Esophagus squamous epithelium (tissue), 5 donors: ENCODE measurements at regions not wholly inside any gene's neighbourhood (a gene's known extent, or its start where the extent isn't known, plus 50 kb on each side); places are given as distances from the start of the nearest gene placed in this dataset.

Source experiments
- DNase-seq: peaks from one replicate; lab custom pipeline; 2025; lab: John Stamatoyannopoulos, UW
- H3K27ac ChIP-seq, 4 donors: fragments of 200-600 bp; sonication (generic); one replicate each; pipeline ENCODE4 v1.5.1; 2016 to 2019; ENCODE audit warnings: mild to moderate bottlenecking in 1 of 4
- H3K27me3 ChIP-seq, 4 donors: fragments of 200-600 bp; sonication (generic); 1 replicate in 3 of 4; 2 replicates in 1 of 4; pipeline versions ENCODE4 v1.5.1 to v1.6.0; 2017 to 2021; ENCODE audit warnings: antibody characterized with exemption in 1 of 4
- H3K36me3 ChIP-seq, 3 donors: fragments of 200-600 bp; sonication (generic); one replicate each; pipeline ENCODE4 v1.5.1; 2016 to 2019
- H3K4me1 ChIP-seq, 3 donors: fragments of 200-600 bp; sonication (generic); one replicate each; pipeline ENCODE4 v1.5.1; 2017 to 2019
- H3K4me3 ChIP-seq, 4 donors: fragments of 200-600 bp; sonication (generic); 1 replicate in 3 of 4; 2 replicates in 1 of 4; pipeline ENCODE4 v1.5.1; 2016 to 2019; ENCODE audit warnings: mild to moderate bottlenecking in 2 of 4, moderate library complexity in 1 of 4
- H3K9me3 ChIP-seq, 3 donors: fragments of 200-600 bp; sonication (generic); one replicate each; pipeline ENCODE4 v1.5.1; 2016 to 2019
- POLR2A ChIP-seq, 4 donors: fragments of 450-650 bp; IDR thresholded peaks; one replicate each; pipeline ENCODE4 v1.6.1; 2017; ENCODE audit warnings: antibody characterized with exemption in 4 of 4, mild to moderate bottlenecking in 4 of 4, moderate library complexity in 3 of 4
- WGBS, 2 donors: methylation state at CpG; one replicate each; pipeline ENCODE4 v1.1.5; 2018; 5-methylcytosine and 5-hydroxymethylcytosine counted together
- intact Hi-C: fragments of 100-400 bp; cut with DNase I; formaldehyde crosslinking; loops from one replicate; pipeline ENCODE4 v1.15.0; 2022
- TF ChIP-seq, protein P1 (sequence below), 6 experiments: fragments of 450-650 bp in 4 of 6; fragments of 200-600 bp in 2 of 6; sonication (generic) in 2 of 6; IDR thresholded peaks; one replicate each; pipeline ENCODE4 v1.5.1; 2016 to 2019; ENCODE audit warnings: antibody characterized with exemption in 6 of 6, mild to moderate bottlenecking in 4 of 6, moderate library complexity in 4 of 6
- donor health status: DM: yes; HTN: yes; CAD: no.

DNA sequence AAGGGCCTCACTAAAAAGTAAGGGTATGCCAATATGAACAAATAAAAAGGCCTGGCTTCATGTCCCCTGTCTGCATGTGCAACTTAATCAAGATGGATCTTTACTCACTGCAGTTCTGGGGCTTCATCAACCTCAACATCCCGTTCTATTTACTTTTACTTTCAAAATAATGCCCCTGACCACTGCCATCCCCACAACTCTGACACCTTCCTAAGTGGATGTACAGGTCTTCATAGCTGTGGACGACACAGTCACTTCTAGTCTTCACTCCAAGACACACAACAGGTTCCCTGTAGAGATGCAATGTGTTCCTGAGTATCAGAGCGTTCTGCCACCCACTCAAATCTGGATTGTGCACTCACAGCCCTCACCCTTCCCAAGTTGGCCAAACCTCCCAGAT lies 136.1 kb downstream of the ENC1 start:
- Histone ChIP-seq H3K36me3 (no peaks in the 10 kb centered on the region), H3K27ac (no peak overlapping the region), H3K4me1 (no peaks in the 10 kb centered on the region), H3K9me3 (no peaks in the 10 kb centered on the region), H3K27me3 (no peaks in the 10 kb centered on the region), H3K4me3 (no peak overlapping the region)
- intact Hi-C loops = no loop called here
- WGBS, 2 donors = 66 to 87% methylated on average over 3 of the region's 3 CpGs
- DNase-seq = no peak
- no peak for TF ChIP-seq POLR2A (IDR thresholded peaks at IDR 0.05)
- TF ChIP-seq, protein P1, sequence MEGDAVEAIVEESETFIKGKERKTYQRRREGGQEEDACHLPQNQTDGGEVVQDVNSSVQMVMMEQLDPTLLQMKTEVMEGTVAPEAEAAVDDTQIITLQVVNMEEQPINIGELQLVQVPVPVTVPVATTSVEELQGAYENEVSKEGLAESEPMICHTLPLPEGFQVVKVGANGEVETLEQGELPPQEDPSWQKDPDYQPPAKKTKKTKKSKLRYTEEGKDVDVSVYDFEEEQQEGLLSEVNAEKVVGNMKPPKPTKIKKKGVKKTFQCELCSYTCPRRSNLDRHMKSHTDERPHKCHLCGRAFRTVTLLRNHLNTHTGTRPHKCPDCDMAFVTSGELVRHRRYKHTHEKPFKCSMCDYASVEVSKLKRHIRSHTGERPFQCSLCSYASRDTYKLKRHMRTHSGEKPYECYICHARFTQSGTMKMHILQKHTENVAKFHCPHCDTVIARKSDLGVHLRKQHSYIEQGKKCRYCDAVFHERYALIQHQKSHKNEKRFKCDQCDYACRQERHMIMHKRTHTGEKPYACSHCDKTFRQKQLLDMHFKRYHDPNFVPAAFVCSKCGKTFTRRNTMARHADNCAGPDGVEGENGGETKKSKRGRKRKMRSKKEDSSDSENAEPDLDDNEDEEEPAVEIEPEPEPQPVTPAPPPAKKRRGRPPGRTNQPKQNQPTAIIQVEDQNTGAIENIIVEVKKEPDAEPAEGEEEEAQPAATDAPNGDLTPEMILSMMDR (IDR thresholded peaks at IDR 0.05) = no peak

DNA sequence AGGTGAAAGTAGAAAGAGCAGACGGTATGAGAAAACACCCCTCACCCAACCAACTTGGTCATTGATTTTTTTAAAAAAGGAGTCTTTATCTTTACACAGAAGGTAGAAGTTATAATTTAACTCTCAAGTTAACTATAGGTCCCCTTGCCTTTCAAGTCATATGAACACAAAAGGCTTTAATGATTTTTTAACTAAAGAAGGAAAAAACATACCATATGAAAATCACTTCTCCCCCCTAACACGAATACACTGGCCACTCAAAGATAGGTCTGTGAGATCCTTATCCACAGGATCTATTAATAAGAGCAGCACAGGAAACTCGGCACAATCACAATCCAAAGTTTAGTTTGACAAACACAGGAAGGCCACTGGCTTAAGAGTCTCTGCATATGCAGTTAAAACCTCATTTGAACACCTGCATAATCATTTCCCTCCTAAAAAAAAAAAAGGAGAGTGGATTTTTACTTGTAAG lies 138.0 kb downstream of the ENC1 start:
- DNase-seq = no peak
- H3K4me3 ChIP-seq = no peak overlapping the region
- no peaks in the 10 kb centered on the region for H3K4me1 ChIP-seq
- intact Hi-C loops = no loop called here
- TF ChIP-seq, protein P1 (IDR thresholded peaks at IDR 0.05) = no peak
- TF ChIP-seq POLR2A (IDR thresholded peaks at IDR 0.05) = no peak
- no peak overlapping the region for H3K27ac ChIP-seq
- H3K36me3 ChIP-seq = no peaks in the 10 kb centered on the region
- WGBS, 2 donors = 63 to 65% methylated on average over 3 of the region's 3 CpGs
- H3K9me3 ChIP-seq = no peaks in the 10 kb centered on the region
- no peaks in the 10 kb centered on the region for H3K27me3 ChIP-seq

DNA sequence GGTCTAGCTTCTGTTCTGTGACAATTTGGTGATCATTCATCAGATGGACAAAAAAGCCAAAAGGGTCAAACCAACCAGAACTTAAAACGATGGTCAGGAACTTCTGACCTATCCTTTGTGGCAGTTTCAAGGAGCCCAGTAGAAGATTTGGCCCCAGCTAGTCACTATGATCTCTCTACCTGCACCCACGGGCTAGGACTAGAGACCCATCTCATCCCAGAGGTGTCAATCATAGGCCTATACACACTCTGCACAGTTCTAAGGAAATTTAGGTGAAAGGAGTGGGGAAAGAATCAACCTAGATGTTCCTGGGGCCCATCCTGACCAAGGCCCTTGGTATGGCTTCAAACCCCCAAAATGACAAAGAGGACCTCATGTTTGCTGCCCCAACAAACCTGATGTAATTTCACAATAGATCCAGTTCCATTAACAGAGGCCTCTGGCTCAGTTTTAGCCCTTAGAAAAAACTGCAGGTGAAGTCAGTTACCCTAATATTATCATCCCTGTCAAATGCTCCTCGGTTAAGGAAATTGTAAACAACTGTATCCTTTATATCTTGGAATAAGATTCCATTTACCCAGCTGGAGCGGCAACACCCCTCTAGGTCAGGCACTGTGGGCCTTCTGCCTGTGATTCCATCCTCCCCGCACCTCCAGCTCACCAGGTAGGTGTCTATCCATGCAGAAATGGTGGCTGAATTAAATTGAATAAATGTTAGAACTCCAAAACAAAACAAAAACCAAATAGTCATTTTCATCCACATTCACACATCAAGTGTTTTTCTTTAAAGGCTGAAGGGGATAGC lies 138.7 kb downstream of the ENC1 start:
- TF ChIP-seq, protein P1 (IDR thresholded peaks at IDR 0.05) = no peak
- no peak for TF ChIP-seq POLR2A (IDR thresholded peaks at IDR 0.05)
- intact Hi-C loops = no loop called here
- Histone ChIP-seq H3K9me3 (no peaks in the 10 kb centered on the region), H3K4me1 (no peaks in the 10 kb centered on the region), H3K4me3 (no peak overlapping the region), H3K36me3 (no peaks in the 10 kb centered on the region), H3K27ac (no peak overlapping the region), H3K27me3 (no peaks in the 10 kb centered on the region)
- WGBS, 2 donors = 67 to 81% methylated on average over 5 of the region's 5 CpGs
- DNase-seq = no peak

DNA sequence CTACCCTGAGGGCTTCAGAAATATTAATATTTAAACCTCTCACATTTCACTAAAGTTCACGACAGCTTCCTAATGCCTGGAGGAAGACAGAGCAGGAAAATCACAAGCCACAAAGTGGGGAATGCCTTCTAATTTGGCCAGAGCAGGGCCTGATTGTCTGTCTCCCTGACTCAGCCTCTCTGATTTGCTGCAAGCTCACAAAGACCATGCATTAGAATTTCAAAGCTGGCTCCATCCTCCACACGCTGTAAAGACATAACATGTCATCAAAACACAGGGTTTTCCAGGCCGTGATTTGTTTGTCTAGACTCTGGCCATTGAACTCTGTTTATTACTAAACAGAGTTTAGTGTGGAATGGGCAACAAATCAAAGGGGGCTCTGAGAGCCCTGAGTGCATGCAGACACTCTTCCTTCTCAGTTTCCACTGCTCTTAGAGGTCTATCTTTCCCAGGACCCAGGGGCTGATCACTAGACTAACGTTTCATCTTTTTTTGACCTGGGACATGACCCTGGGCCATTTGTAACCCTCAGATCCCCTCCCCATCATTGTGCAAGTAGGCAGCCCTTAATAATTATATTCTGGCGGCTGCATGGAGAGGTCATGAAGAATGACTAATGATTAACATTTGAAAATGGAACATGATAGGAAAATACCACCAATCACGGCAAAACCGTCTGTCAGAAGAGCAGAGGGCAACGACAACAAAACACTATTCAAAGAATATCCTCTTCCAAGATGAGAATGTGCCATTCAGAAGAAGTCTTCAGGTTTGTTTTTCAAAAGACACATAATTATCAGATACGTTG lies 140.2 kb downstream of the ENC1 start:
- intact Hi-C loops = no loop called here
- WGBS, 2 donors = 73 to 74% methylated on average over 9 of the region's 9 CpGs
- Histone ChIP-seq H3K4me3 (no peak overlapping the region), H3K27me3 (no peaks in the 10 kb centered on the region), H3K27ac (no peak overlapping the region), H3K9me3 (no peaks in the 10 kb centered on the region), H3K4me1 (no peaks in the 10 kb centered on the region), H3K36me3 (no peaks in the 10 kb centered on the region)
- DNase-seq = no peak
- TF ChIP-seq POLR2A (IDR thresholded peaks at IDR 0.05) = no peak
- TF ChIP-seq, protein P1 (IDR thresholded peaks at IDR 0.05) = no peak
